Kidney (tissue), 13 donors: ENCODE measurements at regions not wholly inside any gene's neighbourhood (a gene's known extent, or its start where the extent isn't known, plus 50 kb on each side); places are given as distances from the start of the nearest gene placed in this dataset.

ENCODE experiments used
- DNase-seq, 5 donors: peaks; one replicate each; pipeline ENCODE4 v3.0.0-alpha.2; 2013 to 2020
- FAIRE-seq: peaks from 2 replicates; lab custom pipeline; 2012; peaks lifted over from hg19 to GRCh38; lab: Jason Lieb, UNC
- H3K27ac ChIP-seq, 2 donors: one replicate each; pipeline ENCODE4 v1.7.0; 2013; ENCODE audit warnings: low read depth in 2 of 2, low read length in 2 of 2, inconsistent platforms in 1 of 2
- H3K27me3 ChIP-seq: one replicate; pipeline ENCODE4 v1.7.1; 2013; ENCODE audit warnings: low read length, inconsistent platforms; ENCODE audit not compliant: control insufficient read depth, insufficient read depth
- H3K36me3 ChIP-seq, 3 donors: one replicate each; pipeline versions ENCODE4 v1.7.0 to v1.7.1; 2013; ENCODE audit warnings: low read length in 3 of 3, control low read depth in 1 of 3, inconsistent platforms in 1 of 3; ENCODE audit not compliant: insufficient read depth in 3 of 3, control insufficient read depth in 2 of 3
- H3K4me1 ChIP-seq, 3 donors: one replicate each; pipeline versions ENCODE4 v1.7.0 to v1.7.1; 2013; ENCODE audit warnings: low read length in 3 of 3, inconsistent platforms in 1 of 3, low read depth in 1 of 3; ENCODE audit not compliant: control insufficient read depth in 2 of 3, insufficient read depth in 2 of 3
- H3K4me3 ChIP-seq, 3 donors: one replicate each; pipeline versions ENCODE4 v1.7.0 to v1.8.1; 2013; ENCODE audit warnings: low read length in 3 of 3, control low read depth in 1 of 3, inconsistent platforms in 1 of 3
- H3K9ac ChIP-seq, 3 donors: one replicate each; pipeline versions ENCODE4 v1.7.0 to v1.7.1; 2013; ENCODE audit warnings: low read length in 3 of 3, control low read depth in 1 of 3, inconsistent platforms in 1 of 3
- H3K9me3 ChIP-seq, 3 donors: one replicate each; pipeline versions ENCODE4 v1.7.0 to v1.7.1; 2013; ENCODE audit warnings: low read length in 3 of 3, control low read depth in 1 of 3, inconsistent platforms in 1 of 3; ENCODE audit not compliant: control insufficient read depth in 2 of 3, insufficient read depth in 1 of 3
- CTCF ChIP-seq: IDR thresholded peaks from 3 replicates; pipeline ENCODE4 v1.5.1; 2012; ENCODE audit warnings: mild to moderate bottlenecking, moderate library complexity, borderline replicate concordance; ENCODE audit not compliant: insufficient read depth; ENCODE audit errors: extremely low read depth
- intact Hi-C: fragments of 100-400 bp; cut with DNase I; formaldehyde crosslinking; loops from one replicate; pipeline ENCODE4 v1.11.1; 2022
- donor health status: control.
- donor health status: control.
- donor health status: control.
- donor health status: control.
- donor health status: control.
- donor health status: DM: yes; HTN: yes; CAD: no.
- donor health status: Normal renal cell carcinoma (clear cell type).

- H3K9ac ChIP-seq = no peak overlapping the region
- no peak for FAIRE-seq
These were observed 126.9 kb downstream of the CBLL2 start for GRCh38 chrX:22399437-22400192.

GRCh38 chrX:22404297-22404696 is 131.6 kb downstream of the CBLL2 start:
- FAIRE-seq = no peak
- intact Hi-C loops = no loop called here
- Histone ChIP-seq H3K4me1 (no peaks in the 10 kb centered on the region), H3K27ac (no peak overlapping the region), H3K9ac (no peak overlapping the region), H3K4me3 (no peak overlapping the region), H3K36me3 (no peaks in the 10 kb centered on the region), H3K9me3 (no peaks in the 10 kb centered on the region), H3K27me3 (no peaks in the 10 kb centered on the region)
- TF ChIP-seq CTCF = no peak
- DNase-seq = no peak

More at GRCh38 chrX:22399437-22400192, 126.9 kb downstream of the CBLL2 start:
- Histone ChIP-seq H3K27ac (no peak overlapping the region), H3K36me3 (no peaks in the 10 kb centered on the region), H3K4me3 (no peak overlapping the region), H3K9me3 (no peaks in the 10 kb centered on the region), H3K27me3 (no peaks in the 10 kb centered on the region), H3K4me1 (no peaks in the 10 kb centered on the region)
- no peak for DNase-seq
- TF ChIP-seq CTCF = no peak
- intact Hi-C loops = no loop called here

GRCh38 chrX:22406201-22406737 is 133.6 kb downstream of the CBLL2 start:
- TF ChIP-seq CTCF = no peak
- intact Hi-C loops = no loop called here
- H3K27me3 ChIP-seq = no peaks in the 10 kb centered on the region
- H3K36me3 ChIP-seq = no peaks in the 10 kb centered on the region
- DNase-seq (no peak), FAIRE-seq (no peak)
- no peaks in the 10 kb centered on the region for H3K4me1 ChIP-seq
- no peak overlapping the region for H3K27ac ChIP-seq
- H3K4me3 ChIP-seq = no peak overlapping the region
- H3K9ac ChIP-seq = no peak overlapping the region
- H3K9me3 ChIP-seq = no peaks in the 10 kb centered on the region

- no peak for DNase-seq
- no peak for FAIRE-seq
- Histone ChIP-seq H3K4me3 (no peak overlapping the region), H3K4me1 (no peaks in the 10 kb centered on the region), H3K9ac (no peak overlapping the region), H3K9me3 (no peaks in the 10 kb centered on the region), H3K36me3 (no peaks in the 10 kb centered on the region), H3K27me3 (no peaks in the 10 kb centered on the region), H3K27ac (no peak overlapping the region)
- intact Hi-C loops = no loop called here
- TF ChIP-seq CTCF = no peak
These were observed 136.7 kb downstream of the CBLL2 start for GRCh38 chrX:22409418-22409817.
